Retinal pigment epithelial cell (primary cell): ENCODE measurements at regions not wholly inside any gene's neighbourhood (a gene's known extent, or its start where the extent isn't known, plus 50 kb on each side); places are given as distances from the start of the nearest gene placed in this dataset.

Experiments used
- DNase-seq: peaks from one replicate; pipeline ENCODE4 v3.0.0-alpha.2; 2010; ENCODE audit warnings: low read depth
- H3K4me3 ChIP-seq: 2 replicates; pipeline ENCODE4 v1.5.1; 2011; ENCODE audit warnings: mild to moderate bottlenecking, low read length, control low read depth, moderate library complexity
- CTCF ChIP-seq: conservative IDR thresholded peaks from 2 replicates; pipeline ENCODE4 v1.5.1; 2011; ENCODE audit warnings: low read depth, low read length, control low read depth, inconsistent platforms

DNA sequence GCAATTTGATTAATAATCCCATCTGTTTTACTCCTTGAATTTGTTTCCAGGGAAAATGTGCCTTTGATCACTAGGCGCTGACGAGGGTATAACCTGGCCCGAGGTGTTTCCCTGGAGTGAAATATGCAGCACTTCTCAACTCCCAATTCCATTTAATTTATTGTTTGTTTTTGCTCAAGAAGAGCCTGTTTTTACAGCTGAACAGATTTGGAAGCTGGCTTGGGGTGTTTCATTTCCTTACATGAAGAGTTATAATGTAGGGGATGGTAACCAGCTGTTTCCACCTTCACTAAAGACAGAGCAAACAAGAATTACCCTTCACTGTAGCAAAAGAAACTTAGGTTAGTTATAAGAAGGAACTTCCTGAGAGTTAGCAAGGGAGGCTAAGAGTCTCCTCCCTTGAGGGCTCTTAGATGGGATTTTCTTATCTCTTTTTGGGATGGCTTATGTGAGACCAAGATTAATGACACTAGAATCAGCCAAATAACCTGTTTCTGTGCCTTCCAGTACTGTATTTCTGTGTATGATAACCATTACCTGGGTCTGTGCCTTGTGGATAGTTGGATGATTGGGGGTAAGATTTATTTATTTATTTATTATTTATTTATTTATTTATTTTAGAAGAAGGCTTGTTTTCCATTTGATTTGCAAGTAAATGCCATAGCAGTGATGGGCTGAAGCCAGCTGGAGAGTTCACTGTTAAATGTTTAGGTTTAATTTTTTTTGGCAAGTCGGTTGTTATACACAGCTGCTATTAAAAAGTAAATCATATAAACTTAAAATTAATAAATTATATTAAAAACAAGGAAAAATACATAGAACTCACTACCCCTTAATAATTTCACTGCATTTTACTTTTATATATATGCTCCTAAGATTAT lies 162.2 kb upstream of the BMP2 start:
- no peak for TF ChIP-seq CTCF
- no peak for DNase-seq
- H3K4me3 ChIP-seq = no peak overlapping the region

DNA sequence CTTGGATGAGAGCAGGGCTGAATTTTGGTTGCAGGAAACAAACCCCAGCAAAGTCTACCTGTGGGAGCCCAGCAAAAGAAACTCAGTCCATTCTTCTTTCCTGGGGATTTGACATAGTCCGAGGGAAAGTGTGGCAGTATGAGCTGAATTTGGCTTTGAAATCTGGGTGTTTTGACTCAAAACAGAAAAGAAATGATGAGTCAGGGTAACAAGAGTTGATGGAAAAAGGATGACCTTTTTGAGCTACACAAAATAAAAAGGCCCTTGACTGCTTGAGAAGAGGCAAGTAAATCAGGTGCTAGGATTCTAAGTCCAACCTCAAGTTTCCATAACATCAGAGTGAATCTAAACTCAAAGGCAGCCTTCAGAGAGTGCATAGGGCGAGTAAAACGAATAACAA lies 163.3 kb upstream of the BMP2 start:
- TF ChIP-seq CTCF = no peak
- DNase-seq = no peak
- H3K4me3 ChIP-seq = no peak overlapping the region

DNA sequence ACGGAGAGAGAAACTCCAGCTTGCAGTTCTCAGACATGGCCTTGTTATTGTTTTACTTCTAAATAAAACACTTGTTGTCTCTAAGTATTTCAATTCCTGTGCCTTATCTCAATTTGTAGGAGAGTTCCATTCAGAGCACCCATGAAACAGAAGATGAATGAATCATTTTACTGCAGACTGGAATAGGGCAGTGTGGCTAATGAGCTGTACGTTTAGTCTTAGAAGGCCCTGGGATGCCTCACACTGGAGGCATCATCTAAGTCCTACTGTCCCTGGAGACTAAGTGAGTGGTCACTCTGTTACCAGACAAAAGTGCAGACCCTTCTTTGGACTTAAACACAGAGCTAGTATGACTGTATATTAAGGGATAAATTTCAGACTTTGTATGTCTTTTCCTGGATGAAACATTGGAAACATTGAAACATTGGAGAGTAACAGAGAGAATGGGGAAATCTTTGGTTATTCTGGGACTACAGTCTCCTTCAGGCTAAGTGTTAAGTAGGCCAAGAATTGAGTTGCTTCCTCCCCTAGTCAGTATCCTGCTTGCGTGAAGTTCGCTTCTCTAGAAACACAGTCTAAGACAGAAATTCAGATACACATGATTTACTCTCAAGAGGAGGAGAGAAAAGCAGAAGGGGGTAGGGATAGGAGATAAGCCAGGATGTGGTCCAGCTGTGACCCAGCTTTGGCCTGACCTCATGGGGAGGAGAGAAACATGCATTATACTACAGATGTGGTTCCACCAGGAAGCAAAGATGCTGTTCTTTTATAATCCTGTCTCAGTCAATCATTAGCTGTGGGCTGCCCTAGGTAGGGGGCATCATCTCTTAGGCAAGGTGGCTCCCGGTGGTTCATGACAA lies 167.4 kb upstream of the BMP2 start:
- TF ChIP-seq CTCF = no peak
- no peak for DNase-seq

GRCh38 chr20:6595704-6596103 lies 171.8 kb upstream of the BMP2 start:
- DNase-seq = peak; percentile 43
- no peak for TF ChIP-seq CTCF
- no peak overlapping the region for H3K4me3 ChIP-seq

More for the DNA sequence above, 167.4 kb upstream of the BMP2 start:
- H3K4me3 ChIP-seq = no peak overlapping the region

DNA sequence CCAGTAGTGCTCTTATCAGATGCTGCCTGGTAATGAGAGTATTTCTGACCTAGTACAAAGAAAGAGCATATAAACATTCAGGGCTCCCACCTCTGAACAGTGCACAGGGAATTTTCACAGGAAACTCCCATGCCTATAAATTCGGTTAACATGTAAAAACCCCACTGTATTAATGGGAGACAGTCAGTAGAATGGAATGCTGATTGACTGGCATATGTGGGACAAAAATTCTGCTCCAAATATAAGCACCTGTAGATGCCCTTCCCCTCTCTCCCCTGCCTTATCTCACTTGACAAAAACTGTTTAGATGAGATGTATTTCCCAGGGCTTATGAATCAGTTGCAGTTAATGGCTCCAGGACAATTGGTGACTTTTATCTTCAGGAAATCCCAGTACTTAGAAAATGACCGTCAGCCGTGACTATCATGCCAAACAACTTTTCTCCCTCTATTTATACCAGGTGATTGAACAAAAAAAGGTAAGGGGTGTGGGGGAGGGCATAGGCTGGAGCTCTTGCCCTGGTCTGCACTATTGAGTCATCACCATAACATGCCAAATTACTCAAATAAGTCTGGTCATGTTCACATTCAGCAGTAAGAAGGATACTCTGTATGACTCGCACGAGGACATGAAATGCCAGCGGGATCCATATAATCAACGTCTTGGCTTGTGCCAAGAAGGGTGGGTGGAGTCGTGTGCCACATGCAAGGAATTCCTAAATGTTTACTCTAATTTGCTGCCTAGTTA lies 176.4 kb upstream of the BMP2 start:
- DNase-seq = peak; percentile 96
- H3K4me3 ChIP-seq = no peak overlapping the region
- TF ChIP-seq CTCF = no peak

- no peak overlapping the region for H3K4me3 ChIP-seq
- no peak for DNase-seq
- no peak for TF ChIP-seq CTCF
Observed at GRCh38 chr20:6588296-6588695, 179.2 kb upstream of the BMP2 start.
